Hepatic stellate cell (primary cell): ENCODE measurements at regions not wholly inside any gene's neighbourhood (a gene's known extent, or its start where the extent isn't known, plus 50 kb on each side); places are given as distances from the start of the nearest gene placed in this dataset.

Experiments used
- DNase-seq: peaks from one replicate; pipeline ENCODE4 v3.0.0; 2011; ENCODE audit warnings: low spot score

DNA sequence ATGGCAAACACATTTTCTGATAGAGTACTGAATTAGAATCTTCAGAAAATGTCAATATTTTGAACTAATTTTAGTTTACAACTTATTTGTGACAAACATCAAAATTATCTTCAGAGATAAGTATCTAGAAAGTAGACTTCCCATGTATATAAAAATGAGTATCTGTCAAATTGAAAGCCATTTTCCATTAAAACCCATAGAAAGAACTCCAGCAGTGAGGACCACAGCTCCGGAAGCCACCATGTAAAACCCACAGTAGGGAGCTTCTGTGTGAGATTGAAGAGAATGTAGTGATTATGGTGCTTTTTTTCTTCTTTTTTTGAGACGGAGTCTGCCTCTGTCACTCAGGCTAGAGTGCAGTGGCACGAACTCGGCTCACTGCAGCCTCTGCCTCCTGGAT is 687.0 kb downstream of the TYW1 start:
- DNase-seq, result no peak

GRCh38 chr7:67690700-67691099 is 694.1 kb downstream of the TYW1 start:
- DNase-seq, result no peak

GRCh38 chr7:67692425-67692824 is 695.8 kb downstream of the TYW1 start:
- DNase-seq, result no peak

DNA sequence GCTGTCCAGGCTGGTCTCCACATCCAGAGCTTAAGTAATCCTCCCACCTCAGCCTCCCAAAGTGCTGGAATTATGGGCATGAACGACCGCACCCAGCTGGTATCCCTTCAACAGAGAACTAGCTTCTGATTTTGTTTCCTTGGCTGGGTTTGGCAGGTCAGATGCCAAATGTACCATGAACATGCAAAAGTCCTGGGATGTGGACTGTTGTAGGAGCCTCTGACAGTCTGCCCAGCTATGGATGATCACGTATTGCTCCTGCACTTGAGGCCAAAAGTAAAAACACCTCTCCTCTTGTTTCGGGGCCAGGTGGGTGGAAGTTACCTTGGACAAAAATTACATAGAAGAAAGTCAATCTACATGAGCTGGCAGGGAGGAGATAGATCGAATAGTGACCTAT is 699.5 kb downstream of the TYW1 start:
- no peak for DNase-seq

DNA sequence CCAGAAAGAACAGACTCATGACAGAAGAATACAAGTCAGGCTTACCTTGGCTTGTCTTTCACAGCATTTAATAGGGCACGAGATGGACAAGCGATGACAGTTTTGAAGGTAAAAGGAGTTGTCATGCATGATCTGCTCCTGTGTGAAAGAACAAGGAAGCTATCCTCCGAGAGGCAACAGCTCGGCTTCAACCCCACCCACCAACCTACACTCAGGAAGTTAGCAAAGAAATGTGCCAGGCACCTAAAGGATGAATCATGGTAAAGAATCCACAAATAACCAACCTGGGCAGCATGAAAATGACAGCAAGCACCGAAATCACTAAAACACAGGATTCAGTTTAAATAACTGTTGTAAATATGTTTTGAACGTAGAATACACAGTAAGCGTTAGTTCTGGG is 700.2 kb downstream of the TYW1 start:
- DNase-seq, result no peak

- DNase-seq, result no peak
These were observed 701.7 kb downstream of the TYW1 start for GRCh38 chr7:67698354-67698753.

DNA sequence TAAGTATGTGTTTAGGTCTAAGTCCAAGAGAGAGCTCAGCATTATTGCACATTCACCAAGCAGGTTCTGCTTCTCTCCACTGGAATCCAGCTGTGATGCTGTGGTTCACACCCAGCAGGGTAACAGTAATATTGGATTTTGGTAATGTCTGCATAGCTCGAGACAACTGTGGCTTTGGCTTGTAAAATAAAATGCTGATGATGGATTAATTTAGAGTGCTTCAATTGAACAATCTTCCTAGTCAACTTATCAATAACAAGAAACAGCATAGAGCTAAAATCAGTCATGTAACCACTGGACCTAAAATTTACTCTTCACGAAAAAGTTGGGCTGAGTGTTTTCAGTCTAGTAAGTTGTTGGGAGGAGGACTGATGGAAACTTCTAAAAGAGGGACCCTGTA is 709.2 kb downstream of the TYW1 start:
- no peak for DNase-seq

DNA sequence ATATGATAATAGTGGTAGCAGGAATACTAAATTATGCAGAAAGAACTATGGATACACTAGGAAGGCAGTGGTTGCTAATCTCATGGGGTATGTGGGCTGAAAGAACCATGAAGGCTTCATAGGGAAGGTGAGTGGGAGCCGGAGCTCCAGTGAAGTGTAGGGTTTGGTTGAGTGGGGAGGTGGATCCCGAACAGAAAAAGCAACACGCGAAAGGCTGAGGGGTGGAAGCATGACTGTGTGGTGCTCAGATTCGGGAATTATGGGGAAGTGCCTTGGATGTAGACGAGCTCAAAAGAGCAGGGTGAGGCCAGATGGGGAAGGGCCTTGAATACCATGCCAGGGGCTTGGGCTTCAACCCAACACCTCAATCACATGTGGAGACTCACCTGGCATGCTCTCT is 715.1 kb downstream of the TYW1 start:
- no peak for DNase-seq

GRCh38 chr7:67713451-67714056 is 716.9 kb downstream of the TYW1 start:
- no peak for DNase-seq

GRCh38 chr7:67716729-67717128 is 720.1 kb downstream of the TYW1 start:
- no peak for DNase-seq

DNA sequence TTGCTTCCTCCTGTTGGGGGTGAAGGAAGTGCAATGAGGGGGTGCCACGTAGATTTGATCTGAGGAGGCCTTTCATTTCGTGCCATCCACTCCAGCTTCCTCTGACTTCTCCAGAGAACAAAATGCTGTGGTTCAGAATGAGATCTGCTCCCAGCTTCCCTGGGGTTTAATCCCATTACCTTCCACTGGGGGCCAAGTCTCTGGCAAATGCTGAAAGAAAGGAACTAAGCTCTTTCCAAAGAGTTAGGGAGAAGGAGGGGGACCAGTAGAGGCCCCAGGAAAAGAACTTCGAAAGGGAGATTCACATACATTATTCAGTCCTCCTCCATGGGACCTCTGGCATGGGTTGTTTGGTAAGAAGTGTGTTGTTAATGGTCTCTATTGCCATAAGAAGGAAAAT is 727.0 kb downstream of the TYW1 start:
- no peak for DNase-seq

GRCh38 chr7:67724435-67724834 is 727.8 kb downstream of the TYW1 start:
- no peak for DNase-seq

DNA sequence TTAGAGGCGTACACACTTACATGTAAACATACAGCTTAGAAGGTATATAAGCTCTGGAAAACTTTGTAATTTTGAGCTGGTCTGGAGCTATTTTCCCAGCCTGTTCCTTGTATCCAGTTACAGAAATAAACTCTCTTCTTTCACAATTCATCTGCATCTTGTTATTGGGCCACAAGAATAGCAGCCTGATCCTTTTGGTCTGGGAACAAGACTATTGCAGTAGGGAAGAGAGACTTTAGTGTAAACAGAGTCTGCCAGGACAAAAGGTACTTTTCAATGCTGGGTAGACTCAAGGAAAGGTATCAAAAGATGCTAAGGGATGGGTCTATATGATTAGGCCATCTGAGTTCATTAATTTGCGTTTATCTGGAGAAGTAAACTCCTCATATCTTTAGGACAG is 728.3 kb downstream of the TYW1 start:
- no peak for DNase-seq

DNA sequence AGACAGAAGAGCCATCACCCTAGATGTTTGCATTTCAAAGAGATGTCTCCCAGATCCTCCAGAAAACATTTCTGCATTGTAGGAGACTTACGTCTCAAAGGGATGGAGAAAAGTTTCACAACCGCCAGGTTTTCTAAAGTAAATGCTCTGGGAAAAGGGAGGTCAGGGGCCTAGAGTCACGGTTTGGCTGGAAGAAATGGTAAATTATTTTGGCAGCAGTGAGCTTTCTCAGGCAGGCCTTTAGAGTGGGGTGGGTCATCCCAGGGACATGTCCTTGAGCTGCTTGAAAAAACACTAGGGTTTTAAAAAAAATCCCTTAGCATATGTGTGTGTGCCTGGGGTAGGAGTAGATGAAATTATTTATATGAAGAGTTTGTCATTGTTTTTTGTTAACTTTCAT is 728.8 kb downstream of the TYW1 start:
- DNase-seq, result no peak

- DNase-seq, result no peak
These were observed 733.1 kb downstream of the TYW1 start for GRCh38 chr7:67729771-67730170.

- DNase-seq, result no peak
These were observed 735.1 kb downstream of the TYW1 start for GRCh38 chr7:67731704-67732103.

GRCh38 chr7:67732898-67733297 is 736.3 kb downstream of the TYW1 start:
- no peak for DNase-seq

DNA sequence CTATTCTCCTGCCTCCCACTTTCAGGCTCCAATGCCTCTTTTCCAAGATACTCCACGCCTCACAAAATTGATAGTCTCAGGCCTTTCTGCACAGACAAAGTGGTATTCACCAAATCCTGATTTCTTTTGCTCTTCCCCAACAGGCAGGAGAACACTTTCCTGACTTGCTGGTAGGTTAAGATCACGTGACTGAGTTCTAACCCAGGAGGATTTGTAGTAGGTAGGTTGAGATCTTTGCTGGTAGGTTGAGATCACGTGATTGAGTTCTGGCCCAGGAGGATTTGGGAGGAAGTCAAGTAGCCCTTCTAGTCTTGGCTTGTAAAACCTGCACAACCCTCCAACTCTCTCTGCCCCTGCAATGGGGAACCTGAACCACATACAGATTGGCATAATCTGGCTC is 741.5 kb downstream of the TYW1 start:
- DNase-seq, result no peak

DNA sequence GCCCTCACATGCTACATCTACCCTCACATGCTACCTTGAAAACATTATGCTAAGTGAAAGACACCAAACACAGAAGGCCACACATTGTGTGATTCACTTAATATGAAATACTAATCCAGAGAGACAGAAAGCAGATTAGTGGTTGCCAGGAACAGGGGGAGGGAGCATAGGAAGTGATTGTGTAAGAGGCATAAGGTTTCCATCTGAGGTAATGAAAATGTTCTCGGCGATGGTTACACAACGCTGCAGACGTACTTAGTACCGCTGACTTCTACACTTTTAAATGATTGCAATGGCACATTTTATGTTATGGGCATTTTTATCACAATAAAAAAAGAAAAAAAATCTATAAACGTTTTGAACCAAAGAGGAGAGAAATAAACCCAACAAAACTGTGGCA is 742.3 kb downstream of the TYW1 start:
- DNase-seq, result no peak

DNA sequence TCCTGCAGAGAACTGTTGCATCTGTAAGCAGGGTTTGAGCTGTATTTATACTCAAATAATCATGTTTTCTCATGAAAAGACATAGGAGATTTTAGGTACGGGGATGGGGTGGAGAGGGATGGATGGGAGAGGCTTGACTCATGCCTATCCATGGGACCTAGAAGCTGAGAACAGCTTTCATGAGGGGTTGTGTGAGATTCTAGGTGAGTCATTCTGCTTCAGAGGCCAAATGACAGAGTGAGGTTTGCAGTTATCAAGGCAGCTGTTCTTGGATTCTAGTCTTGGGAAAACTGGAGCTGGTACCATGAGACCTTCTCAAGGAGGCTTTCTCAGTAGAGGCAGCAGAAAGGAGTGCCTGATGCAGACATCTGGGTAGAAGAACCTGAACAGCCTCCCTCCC is 746.9 kb downstream of the TYW1 start:
- DNase-seq, result no peak

DNA sequence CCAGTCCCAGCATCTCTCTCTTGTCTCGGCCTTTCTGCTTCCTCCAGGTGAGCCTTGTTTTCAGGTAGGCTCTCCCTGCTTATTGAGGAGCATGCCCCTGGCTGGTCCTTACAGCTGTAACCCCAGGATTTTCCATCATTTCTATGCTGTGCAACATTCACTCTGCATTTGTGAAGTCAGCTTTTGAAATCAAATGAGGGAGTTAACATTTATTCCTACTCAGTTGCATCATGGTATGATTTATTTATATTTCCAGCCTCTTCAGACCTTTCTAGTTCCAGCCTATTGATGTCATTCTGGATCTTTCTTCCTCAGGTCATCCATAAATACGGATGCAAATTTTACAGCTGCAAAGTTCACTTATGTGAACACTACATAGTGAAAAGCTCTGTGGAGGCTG is 755.6 kb downstream of the TYW1 start:
- no peak for DNase-seq

GRCh38 chr7:67753891-67754290 is 757.3 kb downstream of the TYW1 start:
- DNase-seq, result no peak

GRCh38 chr7:67754651-67755050 is 758.0 kb downstream of the TYW1 start:
- DNase-seq, result no peak

GRCh38 chr7:67758551-67758950 is 761.9 kb downstream of the TYW1 start:
- DNase-seq, result no peak

GRCh38 chr7:67760971-67761370 is 764.3 kb downstream of the TYW1 start:
- no peak for DNase-seq
